HG02623 (cell line): ENCODE measurements at regions not wholly inside any gene's neighbourhood (a gene's known extent, or its start where the extent isn't known, plus 50 kb on each side); places are given as distances from the start of the nearest gene placed in this dataset.
"Not testable (repeated sequence)": the region's sequence is repeated elsewhere in the genome, so short reads cannot be mapped to it uniquely, and the experiment has no call there.

Source experiments
- ATAC-seq: cut with Tn5 transposase; IDR thresholded peaks from one replicate; pipeline ENCODE4 v1.9.1; 2021; ENCODE audit warnings: moderate library complexity; ENCODE audit not compliant: unreplicated experiment

GRCh38 chr4:175273995-175274753 is 356.0 kb downstream of the ADAM29 start:
- ATAC-seq = no peak

GRCh38 chr4:175277816-175278215 is 359.7 kb downstream of the ADAM29 start:
- no peak for ATAC-seq

GRCh38 chr4:175280153-175280552 is 362.0 kb downstream of the ADAM29 start:
- no peak for ATAC-seq

GRCh38 chr4:175281894-175282293 is 363.7 kb downstream of the ADAM29 start:
- ATAC-seq = no peak

- no peak for ATAC-seq
Observed at GRCh38 chr4:175282407-175282806, 364.2 kb downstream of the ADAM29 start.

GRCh38 chr4:175290401-175290800 is 372.2 kb downstream of the ADAM29 start:
- no peak for ATAC-seq

- ATAC-seq = no peak
Observed at GRCh38 chr4:175297965-175298565, 379.9 kb downstream of the ADAM29 start.

GRCh38 chr4:175306436-175306835 is 388.3 kb downstream of the ADAM29 start:
- no peak for ATAC-seq

GRCh38 chr4:175307326-175307725 is 389.2 kb downstream of the ADAM29 start:
- no peak for ATAC-seq

GRCh38 chr4:175308236-175308635 is 390.1 kb downstream of the ADAM29 start:
- no peak for ATAC-seq

GRCh38 chr4:175309041-175309440 is 390.9 kb downstream of the ADAM29 start:
- ATAC-seq = no peak

- no peak for ATAC-seq
Observed at GRCh38 chr4:175325230-175325629, 407.1 kb downstream of the ADAM29 start.

GRCh38 chr4:175326796-175327195 is 408.6 kb downstream of the ADAM29 start:
- no peak for ATAC-seq

GRCh38 chr4:175330236-175330635 is 412.1 kb downstream of the ADAM29 start:
- ATAC-seq = no peak

GRCh38 chr4:175330652-175331051 is 412.5 kb downstream of the ADAM29 start:
- ATAC-seq = no peak

- no peak for ATAC-seq
Observed at GRCh38 chr4:175335331-175335730, 417.2 kb downstream of the ADAM29 start.

- ATAC-seq = not testable (repeated sequence)
Observed at GRCh38 chr4:175336570-175336969, 418.4 kb downstream of the ADAM29 start.

GRCh38 chr4:175339100-175339707 is 421.0 kb downstream of the ADAM29 start:
- ATAC-seq = no peak

GRCh38 chr4:175341203-175341755 is 423.1 kb downstream of the ADAM29 start:
- ATAC-seq = no peak

GRCh38 chr4:175346376-175346775 is 428.2 kb downstream of the ADAM29 start:
- ATAC-seq = no peak

GRCh38 chr4:175350246-175350645 is 432.1 kb downstream of the ADAM29 start:
- no peak for ATAC-seq

GRCh38 chr4:175351473-175351872 is 433.3 kb downstream of the ADAM29 start:
- no peak for ATAC-seq
